ENCODE measurements at regions not wholly inside any gene's neighbourhood (a gene's known extent, or its start where the extent isn't known, plus 50 kb on each side); places are given as distances from the start of the nearest gene placed in this dataset.
A peak's percentile ranks its signal among the peaks of the same experiment; 100 is the strongest.
"Not testable (repeated sequence)": the region's sequence is repeated elsewhere in the genome, so short reads cannot be mapped to it uniquely, and the experiment has no call there.

GRCh38 chr5:118301696-118302095, 686.7 kb downstream of the DTWD2 start:
- Histone ChIP-seq H3K4me3 (ENCODE audit: insufficient read length, low read depth) (no peak overlapping the region), H3K9me3 (ENCODE audit: insufficient read depth, low read length) (no peaks in the 10 kb centered on the region), H3K9ac (ENCODE audit: insufficient read length, low read depth) (no peak overlapping the region), H3K4me1 (ENCODE audit: insufficient read depth, insufficient read length) (no peaks in the 10 kb centered on the region), H3K36me3 (ENCODE audit: insufficient read depth, insufficient read length, low read length) (no peaks in the 10 kb centered on the region), H3K27me3 (ENCODE audit: insufficient read depth, insufficient read length) (no peaks in the 10 kb centered on the region)
- TF ChIP-seq SUZ12 (IDR thresholded peaks at IDR 0.05; ENCODE audit: extremely low read depth, insufficient read depth, insufficient read length), result no peak
- no peak for TF ChIP-seq YY1 (IDR thresholded peaks at IDR 0.05; ENCODE audit: insufficient read depth, insufficient read length)
- TF ChIP-seq ZNF274 (IDR thresholded peaks at IDR 0.05; ENCODE audit: low read depth, low read length), result no peak
- no peak for DNase-seq (ENCODE audit: low read depth, low spot score)

GRCh38 chr5:118295045-118295444, 693.3 kb downstream of the DTWD2 start:
- peak; percentile 15 for DNase-seq (ENCODE audit: low read depth, low spot score)
- H3K9me3 ChIP-seq (ENCODE audit: insufficient read depth, low read length), result no peaks in the 10 kb centered on the region
- H3K4me1 ChIP-seq (ENCODE audit: insufficient read depth, insufficient read length), result no peaks in the 10 kb centered on the region
- no peaks in the 10 kb centered on the region for H3K36me3 ChIP-seq (ENCODE audit: insufficient read depth, insufficient read length, low read length)
- no peak overlapping the region for H3K9ac ChIP-seq (ENCODE audit: insufficient read length, low read depth)
- no peaks in the 10 kb centered on the region for H3K27me3 ChIP-seq (ENCODE audit: insufficient read depth, insufficient read length)
- H3K4me3 ChIP-seq (ENCODE audit: insufficient read length, low read depth), result no peak overlapping the region
- TF ChIP-seq SUZ12 (IDR thresholded peaks at IDR 0.05; ENCODE audit: extremely low read depth, insufficient read depth, insufficient read length) (no peak), ZNF274 (IDR thresholded peaks at IDR 0.05; ENCODE audit: low read depth, low read length) (no peak), YY1 (IDR thresholded peaks at IDR 0.05; ENCODE audit: insufficient read depth, insufficient read length) (no peak)

GRCh38 chr5:118293378-118293777, 695.0 kb downstream of the DTWD2 start:
- H3K4me3 ChIP-seq (ENCODE audit: insufficient read length, low read depth), result no peak overlapping the region
- no peaks in the 10 kb centered on the region for H3K27me3 ChIP-seq (ENCODE audit: insufficient read depth, insufficient read length)
- no peaks in the 10 kb centered on the region for H3K4me1 ChIP-seq (ENCODE audit: insufficient read depth, insufficient read length)
- no peak for DNase-seq (ENCODE audit: low read depth, low spot score)
- no peak overlapping the region for H3K9ac ChIP-seq (ENCODE audit: insufficient read length, low read depth)
- no peaks in the 10 kb centered on the region for H3K9me3 ChIP-seq (ENCODE audit: insufficient read depth, low read length)
- TF ChIP-seq SUZ12 (IDR thresholded peaks at IDR 0.05; ENCODE audit: extremely low read depth, insufficient read depth, insufficient read length) (no peak), YY1 (IDR thresholded peaks at IDR 0.05; ENCODE audit: insufficient read depth, insufficient read length) (no peak), ZNF274 (IDR thresholded peaks at IDR 0.05; ENCODE audit: low read depth, low read length) (no peak)
- H3K36me3 ChIP-seq (ENCODE audit: insufficient read depth, insufficient read length, low read length), result no peaks in the 10 kb centered on the region

GRCh38 chr5:118290204-118290603, 698.1 kb downstream of the DTWD2 start:
- no peak for TF ChIP-seq YY1 (IDR thresholded peaks at IDR 0.05; ENCODE audit: insufficient read depth, insufficient read length)
- TF ChIP-seq ZNF274 (IDR thresholded peaks at IDR 0.05; ENCODE audit: low read depth, low read length), result no peak
- no peak for TF ChIP-seq SUZ12 (IDR thresholded peaks at IDR 0.05; ENCODE audit: extremely low read depth, insufficient read depth, insufficient read length)
- no peaks in the 10 kb centered on the region for H3K36me3 ChIP-seq (ENCODE audit: insufficient read depth, insufficient read length, low read length)
- H3K27me3 ChIP-seq (ENCODE audit: insufficient read depth, insufficient read length), result no peaks in the 10 kb centered on the region
- no peak overlapping the region for H3K4me3 ChIP-seq (ENCODE audit: insufficient read length, low read depth)
- no peak overlapping the region for H3K9ac ChIP-seq (ENCODE audit: insufficient read length, low read depth)
- H3K9me3 ChIP-seq (ENCODE audit: insufficient read depth, low read length), result no peaks in the 10 kb centered on the region
- no peaks in the 10 kb centered on the region for H3K4me1 ChIP-seq (ENCODE audit: insufficient read depth, insufficient read length)
- DNase-seq (ENCODE audit: low read depth, low spot score), result no peak

GRCh38 chr5:118284230-118284629, 704.1 kb downstream of the DTWD2 start:
- H3K9me3 ChIP-seq (ENCODE audit: insufficient read depth, low read length); H3K4me3 ChIP-seq (ENCODE audit: insufficient read length, low read depth); DNase-seq (ENCODE audit: low read depth, low spot score); H3K9ac ChIP-seq (ENCODE audit: insufficient read length, low read depth); H3K36me3 ChIP-seq (ENCODE audit: insufficient read depth, insufficient read length, low read length); H3K4me1 ChIP-seq (ENCODE audit: insufficient read depth, insufficient read length); H3K27me3 ChIP-seq (ENCODE audit: insufficient read depth, insufficient read length): not testable (repeated sequence)

- not testable (repeated sequence) for H3K36me3 ChIP-seq (ENCODE audit: insufficient read depth, insufficient read length, low read length); H3K9ac ChIP-seq (ENCODE audit: insufficient read length, low read depth); H3K27me3 ChIP-seq (ENCODE audit: insufficient read depth, insufficient read length); H3K4me3 ChIP-seq (ENCODE audit: insufficient read length, low read depth); H3K4me1 ChIP-seq (ENCODE audit: insufficient read depth, insufficient read length); DNase-seq (ENCODE audit: low read depth, low spot score); H3K9me3 ChIP-seq (ENCODE audit: insufficient read depth, low read length)
Measured at GRCh38 chr5:118282480-118283038, 705.8 kb downstream of the DTWD2 start.

DNA sequence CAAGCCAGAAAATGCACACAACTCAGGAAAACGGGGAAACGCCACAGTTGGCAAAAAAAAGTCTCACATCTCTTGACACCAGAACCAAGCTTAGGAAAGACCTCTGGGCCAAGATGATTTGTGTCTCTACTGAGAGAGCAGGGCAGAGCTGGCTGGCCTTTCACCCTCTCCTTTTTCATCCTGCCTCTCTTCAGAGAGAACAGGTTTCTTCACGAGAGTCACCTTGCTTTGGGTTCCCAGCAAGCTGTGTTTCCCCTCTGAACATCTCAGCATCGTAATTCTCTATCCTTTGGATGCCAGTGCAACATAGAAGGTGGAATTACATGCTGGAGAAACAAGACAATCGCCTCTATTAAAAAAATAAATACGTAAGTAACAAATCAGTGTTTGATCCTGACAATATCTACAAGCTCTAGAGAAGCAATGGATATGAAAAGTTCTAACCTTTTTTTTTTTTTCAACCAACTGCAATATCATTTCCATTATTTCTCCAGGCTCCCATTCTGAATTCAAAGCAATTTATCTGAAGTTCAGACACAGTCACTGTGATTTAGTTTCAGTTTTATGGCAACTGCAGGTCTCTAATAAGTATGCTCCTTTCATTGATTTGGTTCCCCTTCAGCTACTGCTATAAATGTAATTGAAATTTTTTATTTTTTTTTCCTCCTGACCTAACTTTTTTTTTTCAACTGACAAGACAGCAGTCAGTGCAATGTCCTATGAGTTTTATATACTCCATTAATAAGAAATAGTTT, 708.6 kb downstream of the DTWD2 start:
- Histone ChIP-seq H3K4me1 (ENCODE audit: insufficient read depth, insufficient read length) (no peaks in the 10 kb centered on the region), H3K36me3 (ENCODE audit: insufficient read depth, insufficient read length, low read length) (no peaks in the 10 kb centered on the region), H3K9me3 (ENCODE audit: insufficient read depth, low read length) (no peaks in the 10 kb centered on the region; the same call in 1 of the 2 replicates), H3K27me3 (ENCODE audit: insufficient read depth, insufficient read length) (no peaks in the 10 kb centered on the region), H3K9ac (ENCODE audit: insufficient read length, low read depth) (no peak overlapping the region), H3K4me3 (ENCODE audit: insufficient read length, low read depth) (no peak overlapping the region)
- no peak for DNase-seq (ENCODE audit: low read depth, low spot score)
- no peak for TF ChIP-seq ZNF274 (IDR thresholded peaks at IDR 0.05; ENCODE audit: low read depth, low read length)
- TF ChIP-seq SUZ12 (IDR thresholded peaks at IDR 0.05; ENCODE audit: extremely low read depth, insufficient read depth, insufficient read length), result no peak
- no peak for TF ChIP-seq YY1 (IDR thresholded peaks at IDR 0.05; ENCODE audit: insufficient read depth, insufficient read length)

All from NT2/D1 (cell line).